Endothelial cell (in vitro differentiated cells): ENCODE measurements at regions not wholly inside any gene's neighbourhood (a gene's known extent, or its start where the extent isn't known, plus 50 kb on each side); places are given as distances from the start of the nearest gene placed in this dataset.

Source experiments
- DNase-seq: peaks from one replicate; pipeline ENCODE4 v3.0.0; 2021; ENCODE audit warnings: low spot score
- H3K27ac Mint-ChIP-seq: one replicate; pipeline ENCODE4 v1.8.0; 2021; ENCODE audit warnings: mixed read lengths, inconsistent platforms; ENCODE audit not compliant: unreplicated experiment
- H3K27me3 Mint-ChIP-seq: one replicate; pipeline ENCODE4 v1.8.0; 2021; ENCODE audit warnings: mild to moderate bottlenecking, moderate library complexity, mixed read lengths, inconsistent platforms; ENCODE audit not compliant: unreplicated experiment
- H3K36me3 Mint-ChIP-seq: one replicate; pipeline ENCODE4 v1.8.0; 2021; ENCODE audit warnings: mild to moderate bottlenecking, low read depth, mixed read lengths, inconsistent platforms; ENCODE audit not compliant: unreplicated experiment
- H3K4me1 Mint-ChIP-seq: one replicate; pipeline ENCODE4 v1.8.0; 2021; ENCODE audit warnings: mild to moderate bottlenecking, mixed read lengths, inconsistent platforms; ENCODE audit not compliant: unreplicated experiment
- H3K4me3 Mint-ChIP-seq: one replicate; pipeline ENCODE4 v1.8.0; 2021; ENCODE audit warnings: mild to moderate bottlenecking, mixed read lengths, inconsistent platforms; ENCODE audit not compliant: unreplicated experiment
- H3K9me3 Mint-ChIP-seq: one replicate; pipeline ENCODE4 v1.8.0; 2021; ENCODE audit warnings: mixed read lengths, inconsistent platforms; ENCODE audit not compliant: unreplicated experiment
- CTCF ChIP-seq: fragments of 200-600 bp; sonication (generic); IDR thresholded peaks from one replicate; pipeline ENCODE4 v1.5.0; 2021; ENCODE audit warnings: antibody characterized with exemption; ENCODE audit not compliant: unreplicated experiment

GRCh38 chrX:80316526-80316925 is 103.7 kb upstream of the TENT5D start:
- no peak for DNase-seq
- TF ChIP-seq CTCF = no peak
- Mint-ChIP-seq H3K36me3 (peaks cover 3% of the 10 kb centered on the region), H3K4me1 (no peaks in the 10 kb centered on the region), H3K4me3 (no peak overlapping the region), H3K27me3 (no peaks in the 10 kb centered on the region), H3K27ac (no peak overlapping the region), H3K9me3 (peaks cover 5% of the 10 kb centered on the region)

GRCh38 chrX:80317646-80318045 is 102.6 kb upstream of the TENT5D start:
- Mint-ChIP-seq H3K27ac (no peak overlapping the region), H3K36me3 (peaks cover 3% of the 10 kb centered on the region), H3K4me3 (no peak overlapping the region), H3K9me3 (peaks cover 5% of the 10 kb centered on the region), H3K4me1 (no peaks in the 10 kb centered on the region), H3K27me3 (no peaks in the 10 kb centered on the region)
- TF ChIP-seq CTCF = no peak
- DNase-seq = no peak

- Mint-ChIP-seq H3K4me3 (no peak overlapping the region), H3K9me3 (no peaks in the 10 kb centered on the region), H3K27me3 (no peaks in the 10 kb centered on the region), H3K4me1 (no peaks in the 10 kb centered on the region), H3K27ac (no peak overlapping the region), H3K36me3 (no peaks in the 10 kb centered on the region)
- no peak for TF ChIP-seq CTCF
- DNase-seq = no peak
Measured at GRCh38 chrX:80331285-80331684, 89.0 kb upstream of the TENT5D start.

GRCh38 chrX:80334583-80334982 is 85.7 kb upstream of the TENT5D start:
- TF ChIP-seq CTCF = no peak
- H3K9me3 Mint-ChIP-seq = no peaks in the 10 kb centered on the region
- no peaks in the 10 kb centered on the region for H3K27me3 Mint-ChIP-seq
- peak overlapping the region; percentile 83 for H3K4me3 Mint-ChIP-seq
- H3K36me3 Mint-ChIP-seq = no peaks in the 10 kb centered on the region
- H3K27ac Mint-ChIP-seq = no peak overlapping the region
- DNase-seq = no peak
- H3K4me1 Mint-ChIP-seq = no peaks in the 10 kb centered on the region

- Mint-ChIP-seq H3K27me3 (no peaks in the 10 kb centered on the region), H3K36me3 (no peaks in the 10 kb centered on the region), H3K4me1 (no peaks in the 10 kb centered on the region), H3K4me3 (peak overlapping the region; percentile 83), H3K9me3 (no peaks in the 10 kb centered on the region), H3K27ac (no peak overlapping the region)
- peak; percentile 70 for DNase-seq
- TF ChIP-seq CTCF = no peak
Measured at GRCh38 chrX:80335062-80335830, 85.0 kb upstream of the TENT5D start.
